ENCODE measurements at regions not wholly inside any gene's neighbourhood (a gene's known extent, or its start where the extent isn't known, plus 50 kb on each side); places are given as distances from the start of the nearest gene placed in this dataset.

- DNase-seq: no peak
Measured at GRCh38 chr18:77455004-77455403, 205.4 kb downstream of the GALR1 start.

DNA sequence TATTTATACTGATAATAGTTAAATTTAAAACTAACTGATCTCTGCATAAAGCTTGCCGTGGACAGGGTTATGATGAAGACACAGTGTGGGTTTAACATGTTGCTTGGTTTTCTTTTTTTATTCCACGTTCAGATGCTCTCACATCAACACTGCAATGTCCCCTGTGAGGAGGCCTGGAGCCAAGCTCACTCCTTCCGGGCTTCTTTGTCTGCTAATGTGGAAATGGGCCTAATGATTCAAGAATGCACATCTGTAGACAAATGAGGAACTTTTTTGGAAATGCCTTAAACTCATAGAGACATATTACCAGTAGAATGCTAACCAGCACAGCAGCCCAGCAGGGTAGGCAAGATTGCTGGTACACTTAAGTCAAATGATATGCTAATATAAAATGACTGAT, 208.0 kb downstream of the GALR1 start:
- no peak for DNase-seq

- no peak for DNase-seq
Measured at GRCh38 chr18:77461062-77461688, 211.5 kb downstream of the GALR1 start.

GRCh38 chr18:77464917-77465316, 215.3 kb downstream of the GALR1 start:
- DNase-seq: no peak

DNA sequence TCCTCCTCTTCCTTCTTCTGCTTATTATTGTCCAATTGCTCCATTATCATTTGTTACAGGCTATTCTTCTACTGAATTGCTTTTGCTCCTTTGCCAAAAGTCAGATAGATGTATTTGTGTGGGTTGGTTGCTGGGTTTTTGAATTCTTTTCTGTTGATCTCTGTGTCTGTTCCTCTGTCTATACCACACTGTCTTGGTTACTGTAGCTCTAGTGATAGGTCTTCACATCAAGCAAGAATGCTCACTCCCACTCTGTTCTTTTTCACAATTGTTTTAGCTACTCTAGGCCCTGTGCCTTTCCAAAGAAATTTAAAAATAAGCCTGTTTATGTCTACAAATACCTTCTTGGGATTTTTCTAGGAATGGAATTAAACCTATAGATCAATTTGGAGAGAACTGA, 217.2 kb downstream of the GALR1 start:
- no peak for DNase-seq

- no peak for DNase-seq
Measured at GRCh38 chr18:77469131-77469530, 219.5 kb downstream of the GALR1 start.

DNA sequence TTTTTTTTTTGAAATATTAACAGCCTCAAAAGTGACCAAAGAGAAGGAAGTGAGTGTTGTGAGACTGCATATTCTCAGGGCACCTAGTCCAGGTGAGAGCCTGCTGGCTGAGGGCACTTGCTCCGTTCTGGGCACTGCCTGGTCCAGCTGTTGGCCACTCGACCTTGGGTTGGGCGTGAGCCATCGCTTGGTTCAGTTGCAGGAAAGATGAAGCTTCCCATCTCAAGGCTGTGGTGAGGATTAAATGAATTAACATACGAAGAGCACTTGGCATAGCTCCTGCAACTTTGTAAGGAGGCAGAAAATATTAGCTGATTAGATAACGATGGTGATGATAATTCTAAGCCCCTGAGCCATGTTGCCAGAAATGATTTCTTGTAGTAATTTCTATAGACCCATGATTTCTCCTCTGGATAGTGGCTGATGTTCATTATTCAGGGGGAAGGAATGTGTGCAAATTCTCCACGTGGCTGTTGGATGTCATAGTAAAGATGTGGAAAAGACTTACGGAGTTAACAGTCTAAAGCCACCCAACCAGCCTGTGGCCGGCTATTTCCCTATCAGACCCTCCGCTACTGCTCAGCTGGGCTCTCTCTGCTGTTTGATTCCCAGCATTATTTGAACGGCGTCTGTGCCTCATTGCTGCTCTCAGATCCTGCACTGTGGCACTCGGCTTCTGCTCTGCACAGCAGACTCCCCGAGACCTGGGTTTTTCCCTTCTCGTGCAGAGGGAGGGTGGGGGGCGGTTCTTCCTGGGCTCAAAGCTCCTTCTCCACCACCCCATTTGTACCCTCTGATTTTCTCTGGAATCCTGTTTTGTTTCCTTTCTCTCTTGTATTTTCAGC, 221.1 kb downstream of the GALR1 start:
- no peak for DNase-seq

- DNase-seq: no peak
Measured at GRCh38 chr18:77472509-77472908, 222.9 kb downstream of the GALR1 start.

DNA sequence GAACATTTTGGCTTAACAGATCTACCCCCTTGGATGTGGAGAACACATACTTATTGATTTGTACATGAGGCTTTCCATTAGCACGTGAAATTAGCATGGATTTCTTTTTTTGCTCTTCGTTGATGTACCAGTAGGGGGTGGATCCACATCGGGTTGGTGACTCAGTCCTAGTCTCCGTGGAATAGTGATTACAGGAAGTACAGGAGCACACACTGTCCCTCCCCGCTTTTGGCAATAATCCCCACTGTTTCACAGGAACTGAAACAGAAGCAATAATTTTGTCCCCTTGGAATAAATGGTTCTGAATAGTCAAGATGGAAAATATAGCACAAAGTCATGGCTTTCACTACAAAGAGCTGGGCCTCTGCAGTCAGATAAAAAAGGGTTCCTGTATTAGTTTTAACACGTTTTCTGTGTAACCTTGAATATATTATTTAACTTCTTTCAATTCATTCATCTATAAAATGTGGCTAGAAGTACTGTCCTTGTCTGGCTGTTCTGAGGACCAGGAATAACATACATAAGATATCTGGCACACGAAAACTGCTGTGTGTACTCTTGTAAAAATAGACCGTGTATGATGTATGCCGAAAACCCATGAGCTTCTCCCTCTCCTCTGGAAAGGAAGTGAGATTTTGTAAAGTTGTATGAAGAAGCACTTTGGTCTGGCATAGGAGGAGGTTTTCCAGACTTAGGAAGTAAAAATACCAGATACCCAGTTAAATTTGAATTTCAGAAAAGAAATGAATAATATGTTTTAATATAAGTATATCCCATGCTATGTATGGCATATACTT, 229.2 kb downstream of the GALR1 start:
- no peak for DNase-seq

GRCh38 chr18:77481541-77481940, 231.9 kb downstream of the GALR1 start:
- no peak for DNase-seq

- peak; percentile 22 for DNase-seq
Measured at GRCh38 chr18:77482190-77483085, 232.8 kb downstream of the GALR1 start.

- DNase-seq: no peak
Measured at GRCh38 chr18:77486985-77487384, 237.3 kb downstream of the GALR1 start.

GRCh38 chr18:77487951-77488740, 238.5 kb downstream of the GALR1 start:
- DNase-seq: no peak

DNA sequence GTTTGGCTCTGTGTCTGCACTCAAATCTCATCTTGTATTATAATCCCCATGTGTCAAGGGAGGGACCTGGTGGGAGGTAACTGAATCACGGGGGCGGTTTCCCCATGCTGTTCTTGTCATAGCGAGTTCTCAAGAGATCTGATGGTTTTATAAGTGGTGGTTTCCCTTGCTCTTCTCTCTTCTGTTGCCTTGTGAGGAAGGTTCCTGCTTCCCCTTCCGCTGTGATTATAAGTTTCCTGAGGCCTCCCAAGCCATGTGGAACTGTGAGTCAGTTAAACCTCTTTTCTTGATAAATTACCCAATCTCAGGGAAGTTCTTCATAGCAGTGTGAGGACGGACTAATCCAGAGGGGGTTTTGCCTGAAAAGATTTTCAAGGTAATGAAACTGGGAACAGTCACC, 245.4 kb downstream of the GALR1 start:
- no peak for DNase-seq

DNA sequence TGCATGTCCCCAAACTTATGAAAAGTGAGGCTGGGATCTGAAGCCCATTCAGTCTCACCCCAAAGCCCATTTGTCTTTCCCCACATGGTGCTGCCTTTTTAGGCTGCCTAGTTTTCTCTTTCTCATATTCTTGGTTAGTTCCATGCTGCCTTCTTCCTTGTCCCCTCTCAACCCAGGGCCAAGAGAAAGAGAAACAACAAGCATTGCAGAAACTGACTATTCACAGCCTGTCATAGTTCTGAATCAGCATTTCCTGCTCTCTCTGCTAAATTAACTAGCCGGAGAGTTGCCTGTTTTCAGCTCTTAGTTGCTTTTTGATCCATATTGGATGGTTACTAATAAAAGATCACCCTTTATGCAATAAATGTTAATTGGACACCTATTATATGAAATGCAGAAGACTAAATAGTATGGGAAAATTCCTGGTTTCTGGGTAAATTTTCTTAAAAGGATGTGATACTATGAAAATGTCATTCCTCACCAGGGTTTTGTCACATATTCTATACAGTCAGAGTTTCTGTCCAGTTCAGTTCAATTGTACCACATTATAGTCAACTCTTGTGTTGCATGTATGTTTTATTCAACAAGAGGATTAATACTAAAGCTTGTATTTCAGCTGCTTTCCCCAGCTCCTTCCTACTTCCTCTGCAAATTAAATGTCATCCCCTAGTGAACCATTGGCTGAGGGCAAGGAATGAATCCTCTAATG, 246.5 kb downstream of the GALR1 start:
- no peak for DNase-seq

- DNase-seq: no peak
Measured at GRCh38 chr18:77501266-77501665, 251.6 kb downstream of the GALR1 start.

DNA sequence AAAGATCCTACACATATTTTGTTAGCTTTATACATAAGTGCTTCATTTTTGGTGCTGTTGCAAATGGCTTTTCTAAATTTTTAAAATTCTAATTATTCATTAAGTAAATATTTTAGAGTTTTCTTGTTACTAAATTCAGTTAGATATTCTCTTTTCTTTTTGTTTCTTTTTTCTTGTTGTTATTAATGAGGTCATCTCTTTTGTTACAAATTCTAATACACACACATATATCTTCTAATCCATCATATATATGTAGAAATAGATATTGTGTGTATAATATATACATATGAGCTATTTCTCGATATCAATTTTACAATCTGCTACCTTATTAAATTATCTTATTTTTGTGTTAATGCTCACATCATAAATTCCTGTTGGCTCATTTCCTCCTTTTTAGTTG, 255.9 kb downstream of the GALR1 start:
- DNase-seq: no peak

GRCh38 chr18:77512152-77512551, 262.5 kb downstream of the GALR1 start:
- no peak for DNase-seq

GRCh38 chr18:77517901-77518300, 268.3 kb downstream of the GALR1 start:
- no peak for DNase-seq

GRCh38 chr18:77520767-77521166, 271.1 kb downstream of the GALR1 start:
- DNase-seq: no peak

- DNase-seq: no peak
Measured at GRCh38 chr18:77522051-77522675, 272.5 kb downstream of the GALR1 start.

All from NCI-H1436 (cell line).